Thyroid gland (tissue), 4 donors: ENCODE measurements at regions not wholly inside any gene's neighbourhood (a gene's known extent, or its start where the extent isn't known, plus 50 kb on each side); places are given as distances from the start of the nearest gene placed in this dataset.

Experiments
- POLR2A ChIP-seq, 2 donors: fragments of 450-650 bp; IDR thresholded peaks; one replicate each; pipeline ENCODE4 v1.6.1; 2017; ENCODE audit warnings: antibody characterized with exemption in 2 of 2, mild to moderate bottlenecking in 2 of 2, moderate library complexity in 1 of 2
- TF ChIP-seq, protein P1 (sequence below), 6 experiments: fragments of 200-600 bp in 3 of 6; fragments of 450-650 bp in 3 of 6; sonication (generic) in 3 of 6; IDR thresholded peaks; one replicate each; pipeline ENCODE4 v1.5.1; 2016 to 2019; ENCODE audit warnings: antibody characterized with exemption in 6 of 6, mild to moderate bottlenecking in 2 of 6, inconsistent platforms in 1 of 6, moderate library complexity in 1 of 6

GRCh38 chr1:14522077-14522925, 76.2 kb upstream of the KAZN start:
- TF ChIP-seq, protein P1, sequence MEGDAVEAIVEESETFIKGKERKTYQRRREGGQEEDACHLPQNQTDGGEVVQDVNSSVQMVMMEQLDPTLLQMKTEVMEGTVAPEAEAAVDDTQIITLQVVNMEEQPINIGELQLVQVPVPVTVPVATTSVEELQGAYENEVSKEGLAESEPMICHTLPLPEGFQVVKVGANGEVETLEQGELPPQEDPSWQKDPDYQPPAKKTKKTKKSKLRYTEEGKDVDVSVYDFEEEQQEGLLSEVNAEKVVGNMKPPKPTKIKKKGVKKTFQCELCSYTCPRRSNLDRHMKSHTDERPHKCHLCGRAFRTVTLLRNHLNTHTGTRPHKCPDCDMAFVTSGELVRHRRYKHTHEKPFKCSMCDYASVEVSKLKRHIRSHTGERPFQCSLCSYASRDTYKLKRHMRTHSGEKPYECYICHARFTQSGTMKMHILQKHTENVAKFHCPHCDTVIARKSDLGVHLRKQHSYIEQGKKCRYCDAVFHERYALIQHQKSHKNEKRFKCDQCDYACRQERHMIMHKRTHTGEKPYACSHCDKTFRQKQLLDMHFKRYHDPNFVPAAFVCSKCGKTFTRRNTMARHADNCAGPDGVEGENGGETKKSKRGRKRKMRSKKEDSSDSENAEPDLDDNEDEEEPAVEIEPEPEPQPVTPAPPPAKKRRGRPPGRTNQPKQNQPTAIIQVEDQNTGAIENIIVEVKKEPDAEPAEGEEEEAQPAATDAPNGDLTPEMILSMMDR (IDR thresholded peaks at IDR 0.05): no peak
- no peak for TF ChIP-seq POLR2A (IDR thresholded peaks at IDR 0.05)
